GM23338 (cell line): ENCODE measurements at regions not wholly inside any gene's neighbourhood (a gene's known extent, or its start where the extent isn't known, plus 50 kb on each side); places are given as distances from the start of the nearest gene placed in this dataset.

Experiments
- CREB1 ChIP-seq: fragments of 250-450 bp; sonication (Bioruptor Pico); IDR thresholded peaks from 2 replicates; pipeline ENCODE4 v1.5.0; 2020; ENCODE audit warnings: low read depth, mild to moderate bottlenecking, moderate library complexity
- ETS1 ChIP-seq: IDR thresholded peaks from 2 replicates; pipeline ENCODE4 v1.6.1; 2016; ENCODE audit warnings: antibody characterized with exemption
- EZH2 ChIP-seq: fragments of 200-600 bp; sonication (generic); IDR thresholded peaks from one replicate; pipeline ENCODE4 v1.8.0; 2017; ENCODE audit warnings: antibody characterized with exemption, mild to moderate bottlenecking, low read depth; ENCODE audit not compliant: unreplicated experiment
- EZH2phosphoT487 ChIP-seq: fragments of 200-600 bp; sonication (generic); IDR thresholded peaks from one replicate; pipeline ENCODE4 v1.8.1; 2018; ENCODE audit warnings: antibody characterized with exemption; ENCODE audit not compliant: unreplicated experiment
- JUNB ChIP-seq: IDR thresholded peaks from one replicate; pipeline ENCODE4 v1.6.1; 2016; ENCODE audit warnings: antibody characterized with exemption; ENCODE audit not compliant: unreplicated experiment
- POLR2AphosphoS5 ChIP-seq: IDR thresholded peaks from 2 replicates; pipeline ENCODE4 v1.6.1; 2016; ENCODE audit warnings: antibody characterized with exemption, low read depth
- REST ChIP-seq: IDR thresholded peaks from one replicate; pipeline ENCODE4 v1.6.1; 2018; ENCODE audit warnings: antibody characterized with exemption; ENCODE audit not compliant: unreplicated experiment
- ZNF331 ChIP-seq: fragments of 250-450 bp; sonication (Bioruptor Pico); IDR thresholded peaks from 2 replicates; pipeline ENCODE4 v1.5.0; 2020; ENCODE audit warnings: low read depth, mild to moderate bottlenecking, moderate library complexity
- TF ChIP-seq, protein P1 (sequence below), 2 experiments: fragments of 200-600 bp in 1 of 2; sonication (generic) in 1 of 2; conservative IDR thresholded peaks; 2 replicates each; pipeline versions ENCODE4 v1.5.1 to v1.6.1; 2016 to 2017; ENCODE audit warnings: antibody characterized with exemption in 2 of 2, low read depth in 2 of 2, mild to moderate bottlenecking in 2 of 2, moderate library complexity in 1 of 2

DNA sequence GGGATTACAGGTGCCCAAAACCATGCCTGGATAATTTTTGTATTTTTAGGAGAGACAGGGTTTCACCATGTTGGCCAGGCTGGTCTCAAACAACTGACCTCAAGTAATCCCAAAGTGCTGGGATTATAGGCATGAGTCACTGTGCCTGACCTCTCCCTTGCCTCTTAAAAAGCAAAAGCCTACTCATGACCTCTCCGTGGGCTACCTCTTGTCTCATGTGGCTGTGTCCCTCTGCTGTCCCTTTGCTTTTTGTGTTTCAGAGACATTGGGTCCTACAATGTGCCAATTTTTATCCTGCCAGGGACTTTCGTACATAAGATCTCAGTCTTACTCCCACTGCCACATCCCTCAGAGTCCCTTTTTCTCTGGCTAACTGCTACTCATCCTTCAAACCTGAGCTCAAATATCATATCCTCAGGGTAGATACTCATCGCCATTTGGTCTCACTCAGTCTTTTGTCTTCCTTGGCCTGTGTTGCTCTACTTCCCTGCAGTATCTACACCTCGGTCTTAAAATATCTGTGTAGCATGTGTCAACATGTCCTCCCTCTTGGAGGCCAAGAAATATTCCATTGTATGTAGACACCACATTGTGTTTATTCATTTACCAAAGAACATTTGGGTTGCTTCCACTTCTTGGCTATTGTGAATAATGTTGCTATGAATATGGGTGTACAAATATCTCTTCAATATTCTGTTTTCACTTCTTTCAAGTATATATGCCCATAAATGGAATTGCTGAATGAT is 465.0 kb upstream of the KLF6 start:
- TF ChIP-seq, protein P1, sequence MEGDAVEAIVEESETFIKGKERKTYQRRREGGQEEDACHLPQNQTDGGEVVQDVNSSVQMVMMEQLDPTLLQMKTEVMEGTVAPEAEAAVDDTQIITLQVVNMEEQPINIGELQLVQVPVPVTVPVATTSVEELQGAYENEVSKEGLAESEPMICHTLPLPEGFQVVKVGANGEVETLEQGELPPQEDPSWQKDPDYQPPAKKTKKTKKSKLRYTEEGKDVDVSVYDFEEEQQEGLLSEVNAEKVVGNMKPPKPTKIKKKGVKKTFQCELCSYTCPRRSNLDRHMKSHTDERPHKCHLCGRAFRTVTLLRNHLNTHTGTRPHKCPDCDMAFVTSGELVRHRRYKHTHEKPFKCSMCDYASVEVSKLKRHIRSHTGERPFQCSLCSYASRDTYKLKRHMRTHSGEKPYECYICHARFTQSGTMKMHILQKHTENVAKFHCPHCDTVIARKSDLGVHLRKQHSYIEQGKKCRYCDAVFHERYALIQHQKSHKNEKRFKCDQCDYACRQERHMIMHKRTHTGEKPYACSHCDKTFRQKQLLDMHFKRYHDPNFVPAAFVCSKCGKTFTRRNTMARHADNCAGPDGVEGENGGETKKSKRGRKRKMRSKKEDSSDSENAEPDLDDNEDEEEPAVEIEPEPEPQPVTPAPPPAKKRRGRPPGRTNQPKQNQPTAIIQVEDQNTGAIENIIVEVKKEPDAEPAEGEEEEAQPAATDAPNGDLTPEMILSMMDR (conservative IDR thresholded peaks at IDR 0.05; ENCODE audit: low read depth in 2 of 2): no peak
- TF ChIP-seq REST (no peak), EZH2 (no peak), POLR2AphosphoS5 (no peak), EZH2phosphoT487 (no peak), JUNB (no peak), CREB1 (CRISPR knock-in tag) (no peak), ZNF331 (CRISPR knock-in tag) (no peak), ETS1 (no peak)
